ENCODE measurements at regions not wholly inside any gene's neighbourhood (a gene's known extent, or its start where the extent isn't known, plus 50 kb on each side); places are given as distances from the start of the nearest gene placed in this dataset.

- TF ChIP-seq, protein P1, sequence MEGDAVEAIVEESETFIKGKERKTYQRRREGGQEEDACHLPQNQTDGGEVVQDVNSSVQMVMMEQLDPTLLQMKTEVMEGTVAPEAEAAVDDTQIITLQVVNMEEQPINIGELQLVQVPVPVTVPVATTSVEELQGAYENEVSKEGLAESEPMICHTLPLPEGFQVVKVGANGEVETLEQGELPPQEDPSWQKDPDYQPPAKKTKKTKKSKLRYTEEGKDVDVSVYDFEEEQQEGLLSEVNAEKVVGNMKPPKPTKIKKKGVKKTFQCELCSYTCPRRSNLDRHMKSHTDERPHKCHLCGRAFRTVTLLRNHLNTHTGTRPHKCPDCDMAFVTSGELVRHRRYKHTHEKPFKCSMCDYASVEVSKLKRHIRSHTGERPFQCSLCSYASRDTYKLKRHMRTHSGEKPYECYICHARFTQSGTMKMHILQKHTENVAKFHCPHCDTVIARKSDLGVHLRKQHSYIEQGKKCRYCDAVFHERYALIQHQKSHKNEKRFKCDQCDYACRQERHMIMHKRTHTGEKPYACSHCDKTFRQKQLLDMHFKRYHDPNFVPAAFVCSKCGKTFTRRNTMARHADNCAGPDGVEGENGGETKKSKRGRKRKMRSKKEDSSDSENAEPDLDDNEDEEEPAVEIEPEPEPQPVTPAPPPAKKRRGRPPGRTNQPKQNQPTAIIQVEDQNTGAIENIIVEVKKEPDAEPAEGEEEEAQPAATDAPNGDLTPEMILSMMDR (IDR thresholded peaks at IDR 0.05), result no peak
- TF ChIP-seq EP300 (IDR thresholded peaks at IDR 0.05) (no peak), POLR2A (IDR thresholded peaks at IDR 0.05) (no peak)
Observed at GRCh38 chr22:48398181-48398905, 1429.3 kb downstream of the BRD1 start.
